Suppressor macrophage treated with lipopolysaccharide for 4 hours (primary cell): ENCODE measurements at regions not wholly inside any gene's neighbourhood (a gene's known extent, or its start where the extent isn't known, plus 50 kb on each side); places are given as distances from the start of the nearest gene placed in this dataset.

ENCODE experiments used
- DNase-seq: peaks from one replicate; pipeline ENCODE4 v3.0.0-alpha.2; 2020

- DNase-seq = no peak
Observed at GRCh38 chr9:118088090-118088489, 383.9 kb downstream of the TLR4 start.

- DNase-seq = no peak
Observed at GRCh38 chr9:118091226-118091625, 387.0 kb downstream of the TLR4 start.

- DNase-seq = no peak
Observed at GRCh38 chr9:118091711-118092500, 387.7 kb downstream of the TLR4 start.

- DNase-seq = no peak
Observed at GRCh38 chr9:118094387-118094786, 390.2 kb downstream of the TLR4 start.

- no peak for DNase-seq
Observed at GRCh38 chr9:118100529-118101419, 396.6 kb downstream of the TLR4 start.

- no peak for DNase-seq
Observed at GRCh38 chr9:118104363-118104762, 400.2 kb downstream of the TLR4 start.

- no peak for DNase-seq
Observed at GRCh38 chr9:118108971-118109370, 404.8 kb downstream of the TLR4 start.

GRCh38 chr9:118109542-118109941 lies 405.3 kb downstream of the TLR4 start:
- DNase-seq = no peak

- no peak for DNase-seq
Observed at GRCh38 chr9:118121361-118121760, 417.2 kb downstream of the TLR4 start.

GRCh38 chr9:118128313-118128712 lies 424.1 kb downstream of the TLR4 start:
- no peak for DNase-seq

GRCh38 chr9:118129541-118129940 lies 425.3 kb downstream of the TLR4 start:
- DNase-seq = no peak

GRCh38 chr9:118148990-118149389 lies 444.8 kb downstream of the TLR4 start:
- no peak for DNase-seq

- no peak for DNase-seq
Observed at GRCh38 chr9:118156846-118157245, 452.6 kb downstream of the TLR4 start.

GRCh38 chr9:118162716-118163115 lies 458.5 kb downstream of the TLR4 start:
- no peak for DNase-seq

- no peak for DNase-seq
Observed at GRCh38 chr9:118163751-118164150, 459.5 kb downstream of the TLR4 start.

- no peak for DNase-seq
Observed at GRCh38 chr9:118165451-118165850, 461.2 kb downstream of the TLR4 start.

- DNase-seq = peak; percentile 5
Observed at GRCh38 chr9:118170032-118170955, 466.1 kb downstream of the TLR4 start.

GRCh38 chr9:118177241-118177640 lies 473.0 kb downstream of the TLR4 start:
- DNase-seq = no peak

- DNase-seq = no peak
Observed at GRCh38 chr9:118183576-118183975, 479.4 kb downstream of the TLR4 start.

- no peak for DNase-seq
Observed at GRCh38 chr9:118187408-118187807, 483.2 kb downstream of the TLR4 start.

- no peak for DNase-seq
Observed at GRCh38 chr9:118189615-118190014, 485.4 kb downstream of the TLR4 start.

GRCh38 chr9:118192807-118193206 lies 488.6 kb downstream of the TLR4 start:
- no peak for DNase-seq

- no peak for DNase-seq
Observed at GRCh38 chr9:118209343-118209742, 505.1 kb downstream of the TLR4 start.
